Subcutaneous abdominal adipose tissue (tissue), 5 donors: ENCODE measurements at regions not wholly inside any gene's neighbourhood (a gene's known extent, or its start where the extent isn't known, plus 50 kb on each side); places are given as distances from the start of the nearest gene placed in this dataset.

Experiments
- H3K27ac ChIP-seq: one replicate; pipeline ENCODE4 v1.7.0; 2013; ENCODE audit warnings: low read depth, mild to moderate bottlenecking, inconsistent platforms, low read length, moderate library complexity
- H3K27me3 ChIP-seq, 5 donors: one replicate each; pipeline ENCODE4 v1.7.0; 2013; ENCODE audit warnings: low read length in 5 of 5, inconsistent platforms in 1 of 5; ENCODE audit not compliant: control insufficient read depth in 5 of 5, insufficient read depth in 4 of 5
- H3K36me3 ChIP-seq, 5 donors: one replicate each; pipeline ENCODE4 v1.7.0; 2013; ENCODE audit warnings: low read length in 5 of 5; ENCODE audit not compliant: control insufficient read depth in 5 of 5, insufficient read depth in 5 of 5
- H3K4me1 ChIP-seq, 5 donors: one replicate each; pipeline ENCODE4 v1.7.0; 2013; ENCODE audit warnings: low read length in 5 of 5, mild to moderate bottlenecking in 3 of 5, moderate library complexity in 1 of 5; ENCODE audit not compliant: control insufficient read depth in 5 of 5, insufficient read depth in 5 of 5
- H3K4me3 ChIP-seq, 5 donors: one replicate each; pipeline ENCODE4 v1.7.0; 2013; ENCODE audit warnings: low read length in 5 of 5, low read depth in 1 of 5
- H3K9ac ChIP-seq, 5 donors: one replicate each; pipeline ENCODE4 v1.7.0; 2013; ENCODE audit warnings: low read length in 5 of 5, mild to moderate bottlenecking in 4 of 5, moderate library complexity in 3 of 5
- H3K9me3 ChIP-seq, 5 donors: one replicate each; pipeline ENCODE4 v1.7.0; 2013; ENCODE audit warnings: low read length in 5 of 5; ENCODE audit not compliant: control insufficient read depth in 5 of 5
- donor health status: healthy.
- donor health status: healthy.
- donor health status: healthy.
- donor health status: healthy.
- donor health status: healthy.

DNA sequence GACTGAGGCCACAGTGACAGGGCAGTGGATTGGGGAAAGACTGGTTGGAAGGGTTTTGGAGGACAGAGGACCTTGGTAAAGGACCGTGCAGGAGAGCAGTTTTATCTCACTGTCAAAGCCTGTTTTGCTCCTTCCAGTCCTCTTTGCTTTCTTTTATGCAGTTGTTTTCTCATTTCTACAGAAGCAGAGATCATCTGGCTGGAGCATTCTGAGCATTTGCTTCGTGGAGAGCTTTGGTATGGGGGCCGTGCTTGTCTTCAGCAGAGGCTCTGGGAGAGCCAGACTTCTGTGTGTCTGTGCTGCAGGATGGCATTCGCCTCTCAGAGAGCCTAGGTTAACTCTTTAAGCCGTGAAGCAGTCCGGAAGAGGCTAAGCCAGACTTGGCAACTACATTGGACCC, 171.8 kb upstream of the TUT7 start:
- no peaks in the 10 kb centered on the region for H3K4me1 ChIP-seq
- no peak overlapping the region for H3K27ac ChIP-seq
- H3K27me3 ChIP-seq, result peaks cover 0 to 5% (median 0%) of the 10 kb centered on the region in 5 donors
- no peaks in the 10 kb centered on the region for H3K9me3 ChIP-seq
- H3K9ac ChIP-seq, result no peak overlapping the region
- no peaks in the 10 kb centered on the region for H3K36me3 ChIP-seq
- no peak overlapping the region for H3K4me3 ChIP-seq

GRCh38 chr9:86525182-86525581, 171.0 kb upstream of the TUT7 start:
- no peak overlapping the region for H3K4me3 ChIP-seq
- no peaks in the 10 kb centered on the region for H3K4me1 ChIP-seq
- H3K27me3 ChIP-seq, result peaks cover 0 to 5% (median 0%) of the 10 kb centered on the region in 5 donors
- no peaks in the 10 kb centered on the region for H3K36me3 ChIP-seq
- no peak overlapping the region for H3K9ac ChIP-seq
- H3K9me3 ChIP-seq, result no peaks in the 10 kb centered on the region
- no peak overlapping the region for H3K27ac ChIP-seq

GRCh38 chr9:86521977-86522376, 167.8 kb upstream of the TUT7 start:
- Histone ChIP-seq H3K27me3 (peaks cover 0 to 4% (median 0%) of the 10 kb centered on the region in 5 donors), H3K9me3 (no peaks in the 10 kb centered on the region), H3K9ac (no peak overlapping the region), H3K36me3 (no peaks in the 10 kb centered on the region), H3K4me3 (no peak overlapping the region), H3K27ac (no peak overlapping the region), H3K4me1 (no peaks in the 10 kb centered on the region)

DNA sequence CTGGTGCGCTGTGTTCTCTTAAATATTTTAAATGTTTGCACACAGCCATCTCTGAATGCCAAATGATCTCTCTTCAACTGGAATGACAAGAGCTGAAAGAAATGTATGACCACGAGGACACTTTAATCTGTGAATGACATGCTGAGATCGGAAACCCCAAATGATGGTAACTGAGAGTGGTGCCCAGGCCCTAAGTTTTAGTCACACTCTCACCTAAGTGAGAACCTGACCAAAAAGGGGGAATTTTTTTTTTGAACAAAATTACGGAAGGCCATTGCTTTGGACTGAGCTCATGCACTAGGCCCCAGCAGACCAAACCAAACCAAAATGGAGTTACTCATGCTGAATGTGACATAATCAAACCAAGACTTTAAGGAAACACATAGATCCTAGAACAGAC, 167.1 kb upstream of the TUT7 start:
- H3K9ac ChIP-seq, result no peak overlapping the region
- H3K27me3 ChIP-seq, result no peaks in the 10 kb centered on the region
- no peaks in the 10 kb centered on the region for H3K9me3 ChIP-seq
- H3K27ac ChIP-seq, result no peak overlapping the region
- no peaks in the 10 kb centered on the region for H3K4me1 ChIP-seq
- no peak overlapping the region for H3K4me3 ChIP-seq
- H3K36me3 ChIP-seq, result no peaks in the 10 kb centered on the region

DNA sequence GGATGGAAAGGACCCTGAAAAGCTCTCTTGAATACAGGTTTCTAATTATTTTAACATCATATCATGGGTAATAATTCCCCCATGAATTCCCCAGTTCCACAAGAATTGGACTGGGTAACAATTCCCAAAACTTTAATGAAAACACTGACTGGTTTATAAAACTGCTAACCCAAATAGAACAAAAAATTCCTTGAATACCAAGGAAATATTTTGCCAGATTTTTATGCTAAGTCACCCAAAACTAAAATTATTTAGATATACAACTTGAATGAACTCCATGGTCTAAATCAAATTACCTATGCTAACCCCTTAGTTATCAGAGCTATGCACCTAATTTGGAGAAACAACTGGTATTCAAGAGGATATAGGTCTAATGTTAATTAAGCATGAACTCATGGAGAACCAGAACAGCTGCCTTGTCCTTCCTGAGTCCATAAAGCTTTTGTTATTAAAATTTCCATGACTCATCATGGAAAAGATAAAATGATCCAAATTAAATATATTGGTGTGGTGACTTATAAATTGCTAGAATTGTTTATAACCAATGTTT, 164.9 kb upstream of the TUT7 start:
- no peaks in the 10 kb centered on the region for H3K4me1 ChIP-seq
- H3K9ac ChIP-seq, result no peak overlapping the region
- no peaks in the 10 kb centered on the region for H3K36me3 ChIP-seq
- H3K9me3 ChIP-seq, result no peaks in the 10 kb centered on the region
- no peaks in the 10 kb centered on the region for H3K27me3 ChIP-seq
- H3K27ac ChIP-seq, result no peak overlapping the region
- H3K4me3 ChIP-seq, result no peak overlapping the region

- Histone ChIP-seq H3K4me1 (no peaks in the 10 kb centered on the region), H3K9ac (no peak overlapping the region), H3K4me3 (no peak overlapping the region), H3K27ac (no peak overlapping the region), H3K36me3 (no peaks in the 10 kb centered on the region), H3K27me3 (no peaks in the 10 kb centered on the region), H3K9me3 (no peaks in the 10 kb centered on the region)
These were observed 163.3 kb upstream of the TUT7 start for GRCh38 chr9:86517475-86517874.

- Histone ChIP-seq H3K4me3 (no peak overlapping the region), H3K36me3 (no peaks in the 10 kb centered on the region), H3K4me1 (no peaks in the 10 kb centered on the region), H3K9ac (no peak overlapping the region), H3K9me3 (no peaks in the 10 kb centered on the region), H3K27ac (no peak overlapping the region), H3K27me3 (no peaks in the 10 kb centered on the region)
These were observed 162.4 kb upstream of the TUT7 start for GRCh38 chr9:86516564-86516963.

GRCh38 chr9:86515221-86515620, 161.0 kb upstream of the TUT7 start:
- Histone ChIP-seq H3K27me3 (no peaks in the 10 kb centered on the region), H3K4me1 (no peaks in the 10 kb centered on the region), H3K4me3 (no peak overlapping the region), H3K27ac (no peak overlapping the region), H3K36me3 (no peaks in the 10 kb centered on the region), H3K9ac (no peak overlapping the region), H3K9me3 (no peaks in the 10 kb centered on the region)

DNA sequence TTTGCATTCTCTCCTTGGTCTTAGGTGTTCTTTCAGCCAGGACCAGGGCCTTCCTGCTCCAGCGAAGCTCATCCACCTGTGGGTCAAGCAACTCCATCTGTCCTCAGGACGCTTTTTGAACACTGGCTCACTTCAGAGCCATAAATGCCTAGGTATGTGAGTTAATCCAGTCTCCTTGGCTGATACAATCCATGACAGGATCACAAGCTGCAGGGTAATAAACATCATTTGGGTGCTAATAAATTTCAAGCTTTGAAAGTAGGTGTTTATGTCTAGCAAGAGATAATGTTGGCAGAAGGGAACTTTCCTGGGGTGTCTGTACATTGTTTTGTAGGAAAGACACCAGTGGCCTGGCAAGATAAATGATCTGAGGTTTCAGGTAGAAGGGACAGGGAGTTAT, 159.2 kb upstream of the TUT7 start:
- H3K4me3 ChIP-seq, result no peak overlapping the region
- no peaks in the 10 kb centered on the region for H3K9me3 ChIP-seq
- no peak overlapping the region for H3K27ac ChIP-seq

GRCh38 chr9:86512929-86513328, 158.7 kb upstream of the TUT7 start:
- no peak overlapping the region for H3K4me3 ChIP-seq
- H3K27ac ChIP-seq, result no peak overlapping the region
- H3K9me3 ChIP-seq, result no peaks in the 10 kb centered on the region
- no peaks in the 10 kb centered on the region for H3K4me1 ChIP-seq
- H3K27me3 ChIP-seq, result no peaks in the 10 kb centered on the region
- no peak overlapping the region for H3K9ac ChIP-seq
- no peaks in the 10 kb centered on the region for H3K36me3 ChIP-seq

More for the DNA sequence above, 159.2 kb upstream of the TUT7 start:
- no peaks in the 10 kb centered on the region for H3K4me1 ChIP-seq
- H3K27me3 ChIP-seq, result no peaks in the 10 kb centered on the region
- H3K9ac ChIP-seq, result no peak overlapping the region
- H3K36me3 ChIP-seq, result no peaks in the 10 kb centered on the region
